ENCODE measurements at regions not wholly inside any gene's neighbourhood (a gene's known extent, or its start where the extent isn't known, plus 50 kb on each side); places are given as distances from the start of the nearest gene placed in this dataset.

- no peak for DNase-seq (ENCODE audit: low spot score)
These were observed 278.3 kb downstream of the TLE3 start for GRCh38 chr15:69819371-69819770.

DNA sequence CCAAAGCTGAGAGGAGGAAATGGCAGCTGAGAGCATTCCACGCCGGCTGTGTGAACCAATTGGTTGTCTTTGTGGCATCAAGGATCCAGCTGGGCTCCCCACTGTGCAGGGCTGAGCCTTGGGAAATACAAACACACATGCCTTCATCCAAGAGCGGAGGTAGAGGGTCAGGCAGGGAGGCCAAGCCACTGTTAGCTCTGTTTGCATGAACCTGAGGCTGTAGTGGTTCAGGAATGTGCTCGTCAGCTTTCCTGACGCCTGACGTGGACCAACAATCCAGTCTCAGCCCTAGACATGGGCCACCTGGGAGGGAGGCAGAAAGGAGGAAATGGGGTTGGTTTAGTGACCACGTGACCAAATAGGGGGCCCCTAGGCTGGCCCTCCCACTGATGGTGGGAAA lies 276.9 kb downstream of the TLE3 start:
- DNase-seq (ENCODE audit: low spot score), result no peak

GRCh38 chr15:69823223-69823907 lies 274.4 kb downstream of the TLE3 start:
- DNase-seq (ENCODE audit: low spot score), result peak; percentile 48

DNA sequence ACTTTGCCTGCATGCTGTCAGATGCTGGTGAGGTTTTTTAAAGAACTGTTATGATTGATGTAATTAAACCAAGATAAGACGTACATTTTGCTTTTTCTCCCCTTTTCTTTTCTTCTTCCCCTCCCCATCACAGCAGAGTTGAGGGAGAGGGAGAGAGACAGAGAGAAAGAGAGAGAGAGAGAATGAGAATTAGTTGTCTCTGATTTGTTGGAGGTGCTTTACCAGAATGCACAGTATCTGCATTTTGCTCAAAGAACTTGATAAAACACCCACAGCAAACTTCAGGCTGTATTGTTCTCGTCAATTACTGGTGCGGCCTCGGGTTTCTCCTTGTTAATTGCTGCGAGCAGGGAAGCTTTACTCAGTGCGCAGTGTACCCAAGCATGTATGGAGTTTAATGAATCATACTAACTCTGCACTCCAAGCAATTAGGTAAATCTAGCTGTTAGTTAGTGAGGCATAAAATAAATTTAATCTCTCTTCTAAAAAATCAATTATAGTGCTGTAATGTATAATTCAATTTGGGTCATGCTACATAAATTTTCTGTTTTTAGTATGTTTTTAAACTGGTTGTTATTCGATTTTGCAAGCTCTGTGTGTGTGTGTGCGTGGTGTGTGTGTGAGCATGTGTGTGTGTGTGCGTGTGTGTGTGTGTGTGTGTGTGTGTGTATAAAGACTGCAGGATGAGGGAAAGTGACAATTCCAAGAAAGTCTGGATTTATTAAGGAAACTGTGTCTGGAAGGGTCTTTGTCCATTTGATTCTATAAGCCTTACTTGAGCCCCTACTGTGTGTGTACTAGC lies 273.4 kb downstream of the TLE3 start:
- DNase-seq (ENCODE audit: low spot score), result no peak

DNA sequence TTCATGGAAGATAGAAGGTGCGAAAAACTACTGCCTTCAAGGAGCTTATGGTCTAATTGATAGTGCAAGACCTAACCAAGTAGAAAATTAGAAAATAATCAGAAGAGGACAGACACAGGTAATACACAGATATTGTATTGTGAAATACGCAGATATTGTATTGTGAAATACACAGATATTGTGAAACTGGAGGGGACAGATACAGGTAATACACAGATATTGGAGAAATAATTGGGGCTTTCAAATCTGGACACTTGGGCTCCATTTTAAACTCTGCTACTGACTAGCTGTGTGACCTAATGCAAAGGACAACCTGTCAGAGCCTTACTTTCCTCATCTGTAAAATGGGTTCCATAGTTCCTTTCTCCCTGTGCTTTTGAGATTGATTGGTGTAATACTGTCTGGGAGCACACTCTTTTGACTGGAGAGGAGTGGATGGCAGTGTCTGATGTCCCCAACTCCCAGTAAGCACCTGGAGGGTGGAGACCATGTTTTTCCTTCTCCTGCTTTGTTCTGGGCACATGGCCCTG lies 272.8 kb downstream of the TLE3 start:
- no peak for DNase-seq (ENCODE audit: low spot score)

DNA sequence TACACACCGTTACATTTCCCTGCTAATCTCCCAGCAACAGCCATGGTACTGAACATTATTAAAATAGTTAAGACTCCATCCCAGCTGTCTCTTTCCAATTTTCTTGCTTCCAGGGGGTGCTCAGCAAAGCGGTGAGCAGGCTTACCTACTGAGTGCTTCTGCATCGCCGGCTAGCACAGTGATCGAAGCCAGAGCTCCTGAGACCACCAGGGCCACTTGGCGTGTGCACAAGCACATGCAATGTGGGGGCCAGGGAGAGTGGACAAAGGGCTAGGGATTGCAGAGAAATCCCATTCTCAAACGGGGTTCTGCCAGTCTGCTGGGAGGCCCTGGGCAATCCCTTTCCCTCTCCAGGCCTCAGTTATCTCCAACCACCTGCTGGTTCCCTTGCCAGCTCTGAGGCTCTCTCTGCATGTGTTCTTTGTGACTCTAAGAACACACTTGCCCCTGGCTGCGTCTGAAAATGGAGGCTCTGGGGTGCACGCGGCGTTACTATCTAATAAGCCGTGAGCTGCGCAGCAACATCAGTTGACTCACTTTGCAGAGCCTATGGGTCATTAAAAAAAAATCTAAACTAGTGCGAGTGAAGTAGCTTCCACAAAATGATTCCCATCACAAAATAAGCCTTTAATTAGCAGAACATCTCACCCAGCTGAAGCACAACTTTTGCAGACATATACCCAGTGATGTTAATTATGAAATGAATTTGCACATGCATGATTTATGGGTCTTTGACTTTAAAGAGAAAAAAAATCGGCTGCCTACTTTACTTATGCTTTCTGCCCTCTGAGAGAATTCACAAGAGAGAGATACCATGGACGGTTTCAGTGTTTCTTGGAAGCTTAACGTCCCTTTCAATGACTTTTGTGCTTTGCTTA lies 271.5 kb downstream of the TLE3 start:
- no peak for DNase-seq (ENCODE audit: low spot score)

DNA sequence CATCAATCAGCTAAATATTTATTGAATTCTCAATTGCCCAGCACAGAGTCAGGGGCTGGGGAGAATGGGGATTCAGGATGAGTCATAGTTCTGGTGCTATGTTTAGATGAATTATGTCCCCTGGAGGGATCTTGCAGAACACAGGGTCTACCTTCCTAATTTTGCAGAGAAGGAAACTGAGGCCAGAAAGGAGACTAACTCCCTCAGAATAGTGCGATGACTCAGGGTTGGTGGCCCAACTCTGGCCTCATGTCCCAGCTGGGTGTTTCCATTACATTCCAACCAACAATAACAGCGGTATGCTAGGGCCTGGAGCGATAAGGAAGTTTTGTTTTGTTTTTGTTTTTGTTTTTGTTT lies 270.9 kb downstream of the TLE3 start:
- DNase-seq (ENCODE audit: low spot score), result no peak

DNA sequence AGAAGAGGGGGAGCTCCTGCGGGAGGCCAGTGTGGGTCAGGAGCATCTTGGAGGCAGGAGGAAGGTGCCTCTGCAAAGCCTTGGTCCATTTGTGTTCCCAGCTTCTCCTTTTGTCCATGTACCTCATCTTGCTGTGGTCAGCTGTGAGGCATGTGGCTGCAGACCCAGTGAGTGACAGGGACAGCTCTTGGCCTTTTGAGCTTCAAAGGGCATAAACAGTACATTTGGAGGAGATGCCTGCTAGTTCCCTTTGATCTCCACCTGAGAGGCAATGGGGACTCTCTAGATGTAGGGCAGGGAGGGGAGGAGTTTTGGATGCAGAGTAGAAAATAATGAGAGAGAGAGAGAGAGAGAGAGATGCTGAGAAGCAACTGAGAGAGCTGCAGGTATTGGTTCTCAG lies 270.0 kb downstream of the TLE3 start:
- no peak for DNase-seq (ENCODE audit: low spot score)

- DNase-seq (ENCODE audit: low spot score), result no peak
These were observed 269.4 kb downstream of the TLE3 start for GRCh38 chr15:69828181-69828828.

DNA sequence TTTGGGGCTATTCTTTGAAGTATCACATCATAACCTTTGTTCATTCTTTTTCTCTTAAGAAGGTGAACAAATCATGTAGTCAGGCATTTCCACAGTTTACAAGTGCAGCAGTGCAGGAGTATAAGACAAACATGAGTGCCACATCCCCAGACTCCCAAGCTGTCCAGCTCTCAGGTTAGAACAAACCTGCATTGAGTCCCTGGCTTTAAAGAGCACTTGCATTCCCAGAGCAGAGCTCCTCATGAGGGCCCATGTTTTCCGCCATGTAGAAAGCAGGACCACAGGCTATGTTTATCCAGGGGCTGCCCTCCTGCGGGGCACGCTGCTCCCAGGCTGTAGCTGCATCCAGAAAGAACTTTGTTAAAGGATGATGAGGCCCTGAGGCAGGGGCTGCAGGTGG lies 267.7 kb downstream of the TLE3 start:
- no peak for DNase-seq (ENCODE audit: low spot score)

DNA sequence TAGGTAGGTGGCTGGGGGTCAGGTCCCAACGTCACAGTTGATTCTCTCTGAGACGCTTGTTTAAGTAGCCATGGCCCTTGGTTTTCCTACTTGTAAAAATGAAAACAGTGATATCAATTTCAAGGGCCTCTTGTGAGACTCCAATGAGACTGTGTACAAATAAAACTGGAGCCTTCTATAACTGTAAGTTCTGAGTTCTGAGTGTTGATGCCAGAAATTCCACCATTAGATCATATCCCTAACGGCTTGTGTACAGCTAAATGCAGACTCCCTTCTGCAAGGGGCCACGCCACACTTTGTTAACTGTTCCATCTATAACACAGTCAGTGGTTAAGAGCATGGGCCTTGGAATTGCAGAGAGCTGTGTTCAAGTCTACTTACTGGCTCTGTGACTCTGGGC lies 267.3 kb downstream of the TLE3 start:
- DNase-seq (ENCODE audit: low spot score), result no peak

- no peak for DNase-seq (ENCODE audit: low spot score)
These were observed 266.8 kb downstream of the TLE3 start for GRCh38 chr15:69830876-69831275.

- DNase-seq (ENCODE audit: low spot score), result no peak
These were observed 263.4 kb downstream of the TLE3 start for GRCh38 chr15:69834267-69834666.

- peak; percentile 34 for DNase-seq (ENCODE audit: low spot score)
These were observed 263.0 kb downstream of the TLE3 start for GRCh38 chr15:69834761-69835160.

DNA sequence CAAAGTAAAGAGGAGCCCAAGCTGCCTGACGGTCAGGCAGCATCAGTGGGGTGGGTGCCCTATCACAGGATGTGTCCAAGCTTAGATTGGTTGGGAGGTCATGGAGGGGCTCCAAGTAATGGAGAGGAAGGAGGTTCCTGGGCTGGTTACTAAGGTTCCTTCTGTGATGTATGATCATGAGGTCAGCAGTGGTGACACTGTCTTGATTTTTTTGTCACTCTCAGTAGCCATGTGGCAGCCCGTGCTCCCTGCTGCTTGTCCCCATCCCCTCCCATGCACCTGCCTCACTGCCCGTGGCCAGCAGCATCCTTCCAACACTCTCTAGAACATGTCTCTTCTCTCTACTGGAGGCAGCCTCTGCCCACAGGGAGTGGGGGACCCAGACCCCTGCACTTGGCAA lies 261.7 kb downstream of the TLE3 start:
- no peak for DNase-seq (ENCODE audit: low spot score)

GRCh38 chr15:69836526-69837230 lies 261.0 kb downstream of the TLE3 start:
- no peak for DNase-seq (ENCODE audit: low spot score)

DNA sequence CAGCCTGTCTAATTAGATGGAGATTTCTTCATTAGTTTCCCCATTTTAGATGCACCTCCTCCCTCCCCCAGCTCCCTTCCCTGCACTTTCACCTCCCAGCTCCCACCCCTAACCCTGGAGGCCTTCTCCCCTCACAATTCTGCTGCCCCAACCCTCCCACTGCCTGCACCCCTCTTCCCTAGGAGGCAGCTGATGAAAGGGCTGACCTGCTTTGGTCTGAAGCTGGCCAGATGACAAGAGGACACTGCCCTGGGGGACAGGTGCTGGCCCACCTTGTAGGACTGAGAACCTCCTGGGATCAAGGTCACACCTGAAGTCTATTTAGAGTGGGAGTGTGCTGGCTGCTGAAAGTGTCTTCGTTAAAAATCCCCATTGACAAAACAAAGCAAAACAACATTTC lies 259.4 kb downstream of the TLE3 start:
- no peak for DNase-seq (ENCODE audit: low spot score)

DNA sequence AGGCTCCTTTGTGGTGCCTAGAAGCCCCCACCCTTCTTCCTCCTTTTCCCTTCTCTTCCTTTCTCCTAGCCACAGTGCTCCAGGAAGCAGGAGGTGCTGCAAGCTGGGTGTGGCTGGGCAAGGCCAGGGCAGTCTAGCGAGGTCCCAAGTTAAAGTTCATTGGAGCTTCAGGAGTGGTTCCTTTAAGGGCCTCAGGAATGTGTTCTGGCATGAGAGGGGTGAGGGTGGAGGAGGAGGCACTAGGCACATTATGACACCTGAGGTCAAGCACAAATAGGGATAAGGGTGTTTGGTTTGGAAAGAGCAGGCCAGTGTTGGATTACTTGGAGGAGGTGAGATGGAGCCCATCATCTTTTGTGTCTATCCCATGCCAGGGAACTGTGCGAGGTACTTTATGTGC lies 258.7 kb downstream of the TLE3 start:
- DNase-seq (ENCODE audit: low spot score), result no peak

GRCh38 chr15:69841113-69841828 lies 256.4 kb downstream of the TLE3 start:
- peak; percentile 68 for DNase-seq (ENCODE audit: low spot score)

DNA sequence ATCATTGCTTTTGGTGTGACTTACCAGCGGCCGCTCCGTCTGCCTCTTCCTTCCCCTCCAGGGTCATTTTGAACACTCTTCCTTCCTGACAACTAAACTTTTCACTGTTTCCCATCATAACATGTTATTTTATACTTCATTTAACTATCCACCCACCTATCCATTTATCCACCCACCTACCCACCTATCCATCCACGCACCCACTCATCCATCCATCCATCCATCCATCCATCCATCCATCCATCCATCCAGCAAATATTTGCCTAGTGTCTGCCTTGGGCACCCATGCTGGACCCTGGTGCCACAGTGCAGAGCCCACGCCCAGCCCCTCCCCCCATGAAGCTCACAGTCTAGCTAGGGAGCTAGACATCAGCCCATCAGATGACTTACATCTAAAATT lies 254.9 kb downstream of the TLE3 start:
- DNase-seq (ENCODE audit: low spot score), result no peak

Data from AG20443 (cell line).